ENCODE measurements at regions not wholly inside any gene's neighbourhood (a gene's known extent, or its start where the extent isn't known, plus 50 kb on each side); places are given as distances from the start of the nearest gene placed in this dataset.
"Not testable (repeated sequence)": the region's sequence is repeated elsewhere in the genome, so short reads cannot be mapped to it uniquely, and the experiment has no call there.

DNA sequence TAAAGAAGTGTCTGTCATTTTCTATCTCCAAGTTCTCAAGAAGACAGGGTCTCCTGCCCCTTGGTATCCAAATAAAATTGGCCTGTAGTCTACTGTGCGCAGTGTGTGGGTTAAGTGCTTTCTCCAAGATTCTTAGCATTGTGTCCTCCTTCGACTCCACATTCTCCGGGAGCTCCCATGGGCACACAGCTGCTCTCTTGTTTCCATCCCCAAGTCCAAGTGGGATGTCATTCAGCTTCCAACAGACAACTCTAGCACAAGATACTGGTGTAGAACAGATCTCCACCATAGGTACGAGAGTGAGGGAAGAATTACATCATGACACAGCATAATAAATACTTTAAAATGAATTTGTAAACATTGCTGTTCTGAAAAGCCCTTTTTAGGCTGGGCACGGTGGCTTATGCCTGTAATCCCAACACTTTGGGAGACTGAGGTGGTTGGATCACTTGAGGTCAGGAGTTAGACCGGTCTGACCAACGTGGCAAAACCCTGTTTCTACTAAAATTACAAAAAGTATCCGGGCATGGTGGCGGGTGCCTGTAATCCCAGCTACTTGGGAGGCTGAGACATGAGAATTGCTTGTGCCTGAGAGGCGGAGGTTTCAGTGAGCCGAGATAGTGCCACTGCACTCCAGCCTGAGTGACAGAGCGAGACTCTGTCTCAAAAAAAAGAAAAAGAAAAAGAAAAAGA lies 196.2 kb downstream of the C9orf152 start:
- H3K4me1 Mint-ChIP-seq: peaks cover 19% of the 10 kb centered on the region
- DNase-seq: no peak
- POLR2A ChIA-PET: no interaction called here
- peaks cover 7% of the 10 kb centered on the region for H3K36me3 Mint-ChIP-seq (ENCODE audit: low read depth)
- no peak overlapping the region for H3K27ac Mint-ChIP-seq
- CTCF ChIA-PET: no interaction called here
- H3K4me3 Mint-ChIP-seq: no peak overlapping the region
- H3K27me3 Mint-ChIP-seq: peaks cover 8% of the 10 kb centered on the region
- no peaks in the 10 kb centered on the region for H3K9me3 Mint-ChIP-seq

DNA sequence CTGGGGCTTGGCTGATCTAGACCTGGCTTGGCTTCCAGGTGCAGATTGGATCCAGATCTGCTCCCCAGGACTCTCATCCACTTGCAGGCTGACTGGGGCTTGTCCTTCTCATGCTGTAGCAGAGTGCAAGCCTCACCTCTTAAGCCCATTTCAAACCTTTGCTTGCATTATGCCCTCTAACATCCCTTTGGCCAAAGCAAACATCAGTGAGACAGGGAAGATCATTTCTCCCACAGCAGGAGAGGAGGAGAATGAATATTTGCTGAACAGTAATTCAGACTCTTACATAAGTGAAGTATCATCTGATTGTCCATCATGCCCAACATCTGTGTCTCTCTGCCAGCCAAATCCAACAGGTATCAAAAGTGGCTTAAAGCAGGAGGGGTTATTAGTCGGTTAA lies 194.9 kb downstream of the C9orf152 start:
- H3K36me3 Mint-ChIP-seq (ENCODE audit: low read depth): peaks cover 1% of the 10 kb centered on the region
- H3K27me3 Mint-ChIP-seq: peaks cover 10% of the 10 kb centered on the region
- peaks cover 8% of the 10 kb centered on the region for H3K4me1 Mint-ChIP-seq
- H3K4me3 Mint-ChIP-seq: no peak overlapping the region
- H3K27ac Mint-ChIP-seq: no peak overlapping the region
- CTCF ChIA-PET: no interaction called here
- POLR2A ChIA-PET: no interaction called here
- DNase-seq: no peak
- no peaks in the 10 kb centered on the region for H3K9me3 Mint-ChIP-seq

DNA sequence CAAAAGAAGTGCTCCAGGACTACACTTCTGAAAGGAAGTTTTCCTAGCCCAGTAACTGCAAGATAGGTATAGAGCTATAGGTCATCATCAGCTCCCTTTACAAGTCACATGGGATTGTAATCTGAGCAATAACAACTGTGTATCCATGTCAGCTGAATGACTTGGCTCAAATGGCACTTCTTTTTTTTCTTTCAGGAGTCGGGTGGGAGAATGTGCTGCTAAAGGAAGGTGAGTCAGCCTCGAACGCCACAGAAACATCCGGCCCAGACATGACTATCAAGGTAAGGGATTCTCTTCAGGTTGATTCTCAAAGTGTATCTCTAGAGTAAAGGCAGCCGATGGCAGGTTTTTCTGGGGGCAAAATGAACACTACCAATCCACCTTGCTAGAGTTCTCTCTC lies 192.2 kb downstream of the C9orf152 start:
- Mint-ChIP-seq H3K27ac (no peak overlapping the region), H3K4me3 (no peak overlapping the region), H3K27me3 (peaks cover 10% of the 10 kb centered on the region), H3K4me1 (peaks cover 8% of the 10 kb centered on the region), H3K36me3 (ENCODE audit: low read depth) (no peaks in the 10 kb centered on the region), H3K9me3 (peaks cover 3% of the 10 kb centered on the region)
- POLR2A ChIA-PET: no interaction called here
- CTCF ChIA-PET: interaction anchor here (0.7 kb wide), 1 partner anchor 1928 kb away, joined by 3 read pairs; no protein-coding TSS in a partner anchor
- DNase-seq: no peak

DNA sequence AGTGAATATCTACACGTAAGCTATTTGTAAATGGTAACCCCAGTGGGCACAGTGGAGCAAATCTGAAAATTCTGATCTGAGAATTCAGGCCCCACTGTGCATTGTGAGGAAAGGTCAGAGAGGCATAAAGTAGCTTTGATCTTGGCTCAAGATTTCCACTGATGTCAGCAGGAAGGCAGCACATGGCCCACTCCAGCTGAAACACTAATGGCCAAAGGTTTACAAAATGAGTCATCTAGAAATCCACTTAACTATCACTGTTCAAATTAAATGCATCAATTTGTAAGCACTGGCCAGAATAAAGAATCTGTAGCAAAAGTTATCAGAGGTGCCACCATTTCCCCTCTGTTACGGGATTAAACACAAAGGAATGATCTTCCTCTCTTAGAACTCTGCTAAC lies 191.6 kb downstream of the C9orf152 start:
- no peak overlapping the region for H3K27ac Mint-ChIP-seq
- peaks cover 13% of the 10 kb centered on the region for H3K4me1 Mint-ChIP-seq
- H3K27me3 Mint-ChIP-seq: peaks cover 10% of the 10 kb centered on the region
- H3K9me3 Mint-ChIP-seq: peaks cover 3% of the 10 kb centered on the region
- no peaks in the 10 kb centered on the region for H3K36me3 Mint-ChIP-seq (ENCODE audit: low read depth)
- CTCF ChIA-PET: no interaction called here
- DNase-seq: no peak
- no peak overlapping the region for H3K4me3 Mint-ChIP-seq
- POLR2A ChIA-PET: no interaction called here

DNA sequence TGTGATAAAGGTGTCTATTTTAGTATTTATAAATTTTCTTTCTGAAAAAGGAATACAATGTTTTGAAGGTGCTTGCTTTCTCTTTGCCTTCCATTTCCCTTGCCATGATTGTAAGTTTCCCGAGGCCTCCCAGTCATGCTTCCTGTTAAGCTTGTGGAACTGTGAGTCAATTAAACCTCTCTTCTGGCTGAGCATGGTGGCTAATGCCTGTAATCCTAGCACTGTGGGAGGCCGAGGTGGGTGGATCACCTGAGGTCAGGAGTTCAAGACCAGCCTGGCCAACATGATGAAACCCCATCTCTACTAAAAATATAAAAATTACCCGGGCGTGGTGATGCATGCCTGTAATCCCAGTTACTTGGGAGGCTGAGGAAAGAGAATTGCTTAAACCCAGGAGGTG lies 187.7 kb downstream of the C9orf152 start:
- H3K36me3 Mint-ChIP-seq (ENCODE audit: low read depth); POLR2A ChIA-PET; H3K27ac Mint-ChIP-seq; H3K4me3 Mint-ChIP-seq; H3K27me3 Mint-ChIP-seq; H3K9me3 Mint-ChIP-seq; DNase-seq: not testable (repeated sequence)
- CTCF ChIA-PET: interaction anchor here (0.9 kb wide), 1 partner anchor 97 kb away, joined by 3 read pairs; no protein-coding TSS in a partner anchor
- peaks cover 29% of the 10 kb centered on the region for H3K4me1 Mint-ChIP-seq

DNA sequence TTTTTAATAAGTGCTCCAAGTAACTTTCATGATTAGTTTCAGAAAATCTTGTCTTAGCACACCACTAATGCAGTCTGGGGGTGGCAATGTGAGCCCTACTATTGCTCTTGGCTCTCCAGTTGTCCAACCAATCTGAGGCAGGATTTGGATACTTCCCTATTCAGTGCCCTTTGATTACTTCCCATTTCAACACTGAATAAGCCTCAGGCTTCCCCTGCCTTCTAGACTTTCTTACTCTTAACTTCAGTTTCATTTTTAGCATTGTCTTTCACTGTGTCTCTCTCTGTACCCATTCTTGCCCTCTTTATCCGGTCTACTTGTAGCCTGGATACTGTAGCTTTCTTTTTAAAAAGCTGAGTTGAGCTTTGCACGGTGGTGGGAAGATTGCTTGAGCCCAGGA lies 186.1 kb downstream of the C9orf152 start:
- POLR2A ChIA-PET: no interaction called here
- CTCF ChIA-PET: interaction anchor here (1.9 kb wide), 1 partner anchor 31 kb away, joined by 9 read pairs; no protein-coding TSS in a partner anchor
- peaks cover 2% of the 10 kb centered on the region for H3K27me3 Mint-ChIP-seq
- no peak overlapping the region for H3K4me3 Mint-ChIP-seq
- H3K36me3 Mint-ChIP-seq (ENCODE audit: low read depth): no peaks in the 10 kb centered on the region
- peak overlapping the region; percentile 74 for H3K27ac Mint-ChIP-seq
- H3K4me1 Mint-ChIP-seq: peaks cover 21% of the 10 kb centered on the region
- peaks cover 6% of the 10 kb centered on the region for H3K9me3 Mint-ChIP-seq
- no peak for DNase-seq

GRCh38 chr9:110023221-110023620 lies 184.7 kb downstream of the C9orf152 start:
- H3K4me3 Mint-ChIP-seq; DNase-seq; H3K27me3 Mint-ChIP-seq; H3K36me3 Mint-ChIP-seq (ENCODE audit: low read depth); H3K9me3 Mint-ChIP-seq; CTCF ChIA-PET; POLR2A ChIA-PET; H3K27ac Mint-ChIP-seq: not testable (repeated sequence)
- peaks cover 21% of the 10 kb centered on the region for H3K4me1 Mint-ChIP-seq

GRCh38 chr9:110025551-110026170 lies 182.3 kb downstream of the C9orf152 start:
- ChIA-PET CTCF (no interaction called here), POLR2A (no interaction called here)
- no peaks in the 10 kb centered on the region for H3K36me3 Mint-ChIP-seq (ENCODE audit: low read depth)

GRCh38 chr9:110027671-110028081 lies 180.3 kb downstream of the C9orf152 start:
- Mint-ChIP-seq H3K4me1 (peaks cover 30% of the 10 kb centered on the region), H3K27me3 (no peaks in the 10 kb centered on the region), H3K27ac (no peak overlapping the region), H3K36me3 (ENCODE audit: low read depth) (no peaks in the 10 kb centered on the region), H3K4me3 (no peak overlapping the region), H3K9me3 (peaks cover 7% of the 10 kb centered on the region)
- CTCF ChIA-PET: interaction anchor here (0.5 to 0.9 kb wide), 2 partner anchors 24 to 43 kb away, joined by 4 to 5 read pairs; no protein-coding TSS in a partner anchor
- POLR2A ChIA-PET: no interaction called here
- no peak for DNase-seq

More at GRCh38 chr9:110025551-110026170, 182.3 kb downstream of the C9orf152 start:
- H3K4me3 Mint-ChIP-seq: no peak overlapping the region
- H3K9me3 Mint-ChIP-seq: peaks cover 4% of the 10 kb centered on the region
- H3K27ac Mint-ChIP-seq: no peak overlapping the region
- no peaks in the 10 kb centered on the region for H3K27me3 Mint-ChIP-seq
- no peak for DNase-seq
- H3K4me1 Mint-ChIP-seq: peaks cover 40% of the 10 kb centered on the region

GRCh38 chr9:110028271-110028670 lies 179.7 kb downstream of the C9orf152 start:
- Mint-ChIP-seq H3K4me1 (peaks cover 29% of the 10 kb centered on the region), H3K27me3 (no peaks in the 10 kb centered on the region), H3K36me3 (ENCODE audit: low read depth) (no peaks in the 10 kb centered on the region), H3K9me3 (peaks cover 7% of the 10 kb centered on the region), H3K4me3 (no peak overlapping the region), H3K27ac (no peak overlapping the region)
- DNase-seq: no peak
- ChIA-PET POLR2A (no interaction called here), CTCF (interaction anchor here (0.5 to 0.9 kb wide), 2 partner anchors 23 to 44 kb away, joined by 4 to 5 read pairs; no protein-coding TSS in a partner anchor)

- Mint-ChIP-seq H3K27ac (no peak overlapping the region), H3K4me3 (no peak overlapping the region), H3K9me3 (peaks cover 7% of the 10 kb centered on the region), H3K36me3 (ENCODE audit: low read depth) (no peaks in the 10 kb centered on the region), H3K4me1 (peaks cover 27% of the 10 kb centered on the region), H3K27me3 (no peaks in the 10 kb centered on the region)
- ChIA-PET POLR2A (no interaction called here), CTCF (interaction anchor here (0.9 to 1.2 kb wide), 2 partner anchors 20 to 23 kb away, joined by 4 to 5 read pairs; no protein-coding TSS in a partner anchor)
- no peak for DNase-seq
These were observed 179.3 kb downstream of the C9orf152 start for GRCh38 chr9:110028676-110029075.

DNA sequence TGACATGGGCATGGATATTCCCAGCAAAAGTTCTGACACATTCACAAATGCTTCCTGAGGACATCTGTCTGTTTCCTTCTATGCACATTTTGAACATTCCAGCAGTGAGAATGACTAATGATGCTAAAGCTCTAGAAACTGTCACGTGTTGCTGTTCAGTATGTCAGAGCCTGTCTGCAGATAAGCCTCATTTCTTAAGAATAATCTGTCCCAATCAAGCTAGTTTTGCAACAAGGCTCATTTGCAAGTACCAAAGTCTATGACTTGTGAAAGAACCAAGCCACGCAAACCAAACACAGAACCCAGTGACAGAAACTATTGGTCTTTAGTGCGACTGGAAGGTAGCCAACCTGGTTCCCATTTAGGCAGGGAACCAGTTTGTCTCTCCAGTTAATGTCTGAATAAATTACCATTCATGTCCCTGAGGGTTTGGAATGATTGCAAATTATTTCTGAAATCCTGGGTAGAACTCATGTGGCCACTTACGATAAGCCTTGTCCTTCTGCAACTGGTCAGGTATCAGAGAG lies 178.5 kb downstream of the C9orf152 start:
- ChIA-PET POLR2A (no interaction called here), CTCF (interaction anchor here (1.2 kb wide), 1 partner anchor 20 kb away, joined by 4 read pairs; no protein-coding TSS in a partner anchor)
- no peak for DNase-seq
- H3K27me3 Mint-ChIP-seq: no peaks in the 10 kb centered on the region
- H3K27ac Mint-ChIP-seq: no peak overlapping the region
- H3K36me3 Mint-ChIP-seq (ENCODE audit: low read depth): no peaks in the 10 kb centered on the region
- H3K4me3 Mint-ChIP-seq: no peak overlapping the region
- H3K9me3 Mint-ChIP-seq: peaks cover 3% of the 10 kb centered on the region
- peaks cover 24% of the 10 kb centered on the region for H3K4me1 Mint-ChIP-seq

GRCh38 chr9:110029956-110030480 lies 177.9 kb downstream of the C9orf152 start:
- H3K4me1 Mint-ChIP-seq: peaks cover 24% of the 10 kb centered on the region
- DNase-seq: no peak
- no peaks in the 10 kb centered on the region for H3K27me3 Mint-ChIP-seq
- H3K9me3 Mint-ChIP-seq: peaks cover 3% of the 10 kb centered on the region
- CTCF ChIA-PET: interaction anchor here (1.2 kb wide), 1 partner anchor 19 kb away, joined by 4 read pairs; no protein-coding TSS in a partner anchor
- peak overlapping the region; percentile 20 for H3K27ac Mint-ChIP-seq
- POLR2A ChIA-PET: no interaction called here
- no peak overlapping the region for H3K4me3 Mint-ChIP-seq
- H3K36me3 Mint-ChIP-seq (ENCODE audit: low read depth): no peaks in the 10 kb centered on the region

Measured in activated CD4-positive, alpha-beta T cell treated with anti-CD3 and anti-CD28 coated beads, Interleukin-2, amount 10 ng/mL, durations not matched to agents 7 days and 5 days (primary cell).